ENCODE measurements at regions not wholly inside any gene's neighbourhood (a gene's known extent, or its start where the extent isn't known, plus 50 kb on each side); places are given as distances from the start of the nearest gene placed in this dataset.

- TF ChIP-seq CTCF (IDR thresholded peaks at IDR 0.05; ENCODE audit: insufficient read depth, low read depth, low read length) (no peak), EZH2 (IDR thresholded peaks at IDR 0.05; ENCODE audit: insufficient read depth, low read length) (no peak)
These were observed 1126.8 kb upstream of the PHF14 start for GRCh38 chr7:9846902-9847301.

Measured in astrocyte (in vitro differentiated cells and primary cell).